ENCODE measurements at regions not wholly inside any gene's neighbourhood (a gene's known extent, or its start where the extent isn't known, plus 50 kb on each side); places are given as distances from the start of the nearest gene placed in this dataset.

DNA sequence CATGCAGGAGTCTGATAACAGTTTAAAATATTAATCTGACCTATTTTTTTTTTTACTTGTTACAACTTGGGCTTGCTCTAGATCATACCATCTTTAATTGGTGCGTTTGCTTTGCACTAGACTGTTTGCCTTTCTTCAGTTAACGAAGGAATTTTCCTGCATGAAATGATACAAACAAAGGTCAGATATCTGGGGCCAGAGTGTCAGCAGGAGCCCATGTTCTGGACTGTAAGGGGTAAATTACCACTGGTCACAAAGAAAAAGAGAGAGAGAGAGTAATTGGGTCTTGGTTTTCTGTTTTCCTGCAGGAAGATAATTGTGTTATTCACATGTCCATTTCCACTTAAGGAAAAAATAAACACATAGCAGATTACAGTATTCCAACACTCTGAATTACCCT is 399.4 kb upstream of the MARCKS start:
- TF ChIP-seq, protein P1, sequence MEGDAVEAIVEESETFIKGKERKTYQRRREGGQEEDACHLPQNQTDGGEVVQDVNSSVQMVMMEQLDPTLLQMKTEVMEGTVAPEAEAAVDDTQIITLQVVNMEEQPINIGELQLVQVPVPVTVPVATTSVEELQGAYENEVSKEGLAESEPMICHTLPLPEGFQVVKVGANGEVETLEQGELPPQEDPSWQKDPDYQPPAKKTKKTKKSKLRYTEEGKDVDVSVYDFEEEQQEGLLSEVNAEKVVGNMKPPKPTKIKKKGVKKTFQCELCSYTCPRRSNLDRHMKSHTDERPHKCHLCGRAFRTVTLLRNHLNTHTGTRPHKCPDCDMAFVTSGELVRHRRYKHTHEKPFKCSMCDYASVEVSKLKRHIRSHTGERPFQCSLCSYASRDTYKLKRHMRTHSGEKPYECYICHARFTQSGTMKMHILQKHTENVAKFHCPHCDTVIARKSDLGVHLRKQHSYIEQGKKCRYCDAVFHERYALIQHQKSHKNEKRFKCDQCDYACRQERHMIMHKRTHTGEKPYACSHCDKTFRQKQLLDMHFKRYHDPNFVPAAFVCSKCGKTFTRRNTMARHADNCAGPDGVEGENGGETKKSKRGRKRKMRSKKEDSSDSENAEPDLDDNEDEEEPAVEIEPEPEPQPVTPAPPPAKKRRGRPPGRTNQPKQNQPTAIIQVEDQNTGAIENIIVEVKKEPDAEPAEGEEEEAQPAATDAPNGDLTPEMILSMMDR (IDR thresholded peaks at IDR 0.05): no peak
- TF ChIP-seq POLR2AphosphoS5 (IDR thresholded peaks at IDR 0.05; ENCODE audit: low read depth, low read length) (no peak), SIN3A (IDR thresholded peaks at IDR 0.05; ENCODE audit: borderline replicate concordance, insufficient read depth, low read depth, low read length) (no peak), TCF7L2 (IDR thresholded peaks at IDR 0.05; ENCODE audit: low read depth, low read length) (no peak)
- TF ChIP-seq, protein P2, sequence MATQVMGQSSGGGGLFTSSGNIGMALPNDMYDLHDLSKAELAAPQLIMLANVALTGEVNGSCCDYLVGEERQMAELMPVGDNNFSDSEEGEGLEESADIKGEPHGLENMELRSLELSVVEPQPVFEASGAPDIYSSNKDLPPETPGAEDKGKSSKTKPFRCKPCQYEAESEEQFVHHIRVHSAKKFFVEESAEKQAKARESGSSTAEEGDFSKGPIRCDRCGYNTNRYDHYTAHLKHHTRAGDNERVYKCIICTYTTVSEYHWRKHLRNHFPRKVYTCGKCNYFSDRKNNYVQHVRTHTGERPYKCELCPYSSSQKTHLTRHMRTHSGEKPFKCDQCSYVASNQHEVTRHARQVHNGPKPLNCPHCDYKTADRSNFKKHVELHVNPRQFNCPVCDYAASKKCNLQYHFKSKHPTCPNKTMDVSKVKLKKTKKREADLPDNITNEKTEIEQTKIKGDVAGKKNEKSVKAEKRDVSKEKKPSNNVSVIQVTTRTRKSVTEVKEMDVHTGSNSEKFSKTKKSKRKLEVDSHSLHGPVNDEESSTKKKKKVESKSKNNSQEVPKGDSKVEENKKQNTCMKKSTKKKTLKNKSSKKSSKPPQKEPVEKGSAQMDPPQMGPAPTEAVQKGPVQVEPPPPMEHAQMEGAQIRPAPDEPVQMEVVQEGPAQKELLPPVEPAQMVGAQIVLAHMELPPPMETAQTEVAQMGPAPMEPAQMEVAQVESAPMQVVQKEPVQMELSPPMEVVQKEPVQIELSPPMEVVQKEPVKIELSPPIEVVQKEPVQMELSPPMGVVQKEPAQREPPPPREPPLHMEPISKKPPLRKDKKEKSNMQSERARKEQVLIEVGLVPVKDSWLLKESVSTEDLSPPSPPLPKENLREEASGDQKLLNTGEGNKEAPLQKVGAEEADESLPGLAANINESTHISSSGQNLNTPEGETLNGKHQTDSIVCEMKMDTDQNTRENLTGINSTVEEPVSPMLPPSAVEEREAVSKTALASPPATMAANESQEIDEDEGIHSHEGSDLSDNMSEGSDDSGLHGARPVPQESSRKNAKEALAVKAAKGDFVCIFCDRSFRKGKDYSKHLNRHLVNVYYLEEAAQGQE (IDR thresholded peaks at IDR 0.05; ENCODE audit: insufficient read depth in 1 of 2, low read depth in 2 of 2, low read length in 1 of 2): no peak
